T-cell (primary cell): ENCODE measurements at regions not wholly inside any gene's neighbourhood (a gene's known extent, or its start where the extent isn't known, plus 50 kb on each side); places are given as distances from the start of the nearest gene placed in this dataset.

Source experiments
- ATAC-seq, 4 experiments: fragments of 200-7000 bp in 3 of 4; fragments of 150-1000 bp in 1 of 4; cut with Tn5 transposase; replicated peaks in 1 of 4; 1 replicate in 3 of 4; 2 replicates in 1 of 4; pipeline ENCODE4 v1.10.0; 2021; ENCODE audit warnings: moderate library complexity in 3 of 4, mild to moderate bottlenecking in 2 of 4, moderate number of reproducible peaks in 1 of 4
- CTCF ChIA-PET, 2 donors: fragments of 300-600 bp; sonication (Branson Sonifier 250); formaldehyde crosslinking; loops; one replicate each; lab custom pipeline; 2022; ENCODE audit warnings: antibody characterized with exemption in 2 of 2; lab: Charles Lee
- POLR2A ChIA-PET, 2 donors: fragments of 300-600 bp; sonication (Branson Sonifier 250); formaldehyde crosslinking; loops; one replicate each; lab custom pipeline; 2022; ENCODE audit warnings: antibody characterized with exemption in 2 of 2; lab: Charles Lee
- DNase-seq, 35 experiments: peaks; one replicate each; pipeline versions ENCODE4 v3.0.0 to v3.0.0-alpha.2; 2013 to 2023
- H3K27ac ChIP-seq: one replicate; pipeline ENCODE4 v1.5.1; 2013; ENCODE audit warnings: low read length
- H3K27me3 ChIP-seq, 2 experiments: replicated peaks in 1 of 2; 1 replicate in 1 of 2; 2 replicates in 1 of 2; pipeline versions ENCODE4 v1.6.1 to v1.7.0; 2013; ENCODE audit warnings: low read length in 1 of 2, mixed read lengths in 1 of 2; ENCODE audit not compliant: control insufficient read depth in 2 of 2, insufficient read depth in 2 of 2; ENCODE audit errors: extremely low read depth in 1 of 2
- H3K36me3 ChIP-seq, 2 donors: 1 replicate in 1 of 2; 2 replicates in 1 of 2; pipeline versions ENCODE4 v1.6.1 to v1.7.0; 2013; ENCODE audit warnings: low read length in 1 of 2; ENCODE audit not compliant: control insufficient read depth in 2 of 2, insufficient read depth in 1 of 2; ENCODE audit errors: extremely low read depth in 1 of 2
- H3K4me1 ChIP-seq, 2 experiments: 1 replicate in 1 of 2; 2 replicates in 1 of 2; pipeline versions ENCODE4 v1.6.1 to v1.7.0; 2013; ENCODE audit warnings: low read length in 2 of 2, mixed read lengths in 1 of 2; ENCODE audit not compliant: insufficient read depth in 2 of 2, control insufficient read depth in 1 of 2; ENCODE audit errors: extremely low read depth in 1 of 2
- H3K4me3 ChIP-seq, 2 donors: 1 replicate in 1 of 2; 2 replicates in 1 of 2; pipeline versions ENCODE4 v1.5.1 to v1.7.0; 2013; ENCODE audit warnings: mild to moderate bottlenecking in 2 of 2, low read length in 1 of 2, moderate library complexity in 1 of 2; ENCODE audit not compliant: control insufficient read depth in 1 of 2; ENCODE audit errors: extremely low read depth in 1 of 2
- H3K9me3 ChIP-seq: 2 replicates; pipeline ENCODE4 v1.7.0; 2013
- H3K27ac Mint-ChIP-seq, 2 donors: one replicate each; pipeline ENCODE4 v1.8.0; 2020 to 2021; ENCODE audit warnings: mild to moderate bottlenecking in 2 of 2, mixed read lengths in 2 of 2
- H3K27me3 Mint-ChIP-seq, 2 donors: one replicate each; pipeline ENCODE4 v1.8.0; 2021 to 2022; ENCODE audit warnings: mixed read lengths in 2 of 2
- H3K36me3 Mint-ChIP-seq: one replicate; pipeline ENCODE4 v1.8.0; 2021; ENCODE audit warnings: mixed read lengths
- H3K4me1 Mint-ChIP-seq, 3 donors: one replicate each; pipeline ENCODE4 v1.8.0; 2020 to 2022; ENCODE audit warnings: mixed read lengths in 3 of 3, mild to moderate bottlenecking in 1 of 3
- H3K4me3 Mint-ChIP-seq, 3 donors: one replicate each; pipeline ENCODE4 v1.8.0; 2020 to 2022; ENCODE audit warnings: mild to moderate bottlenecking in 3 of 3, mixed read lengths in 3 of 3, moderate library complexity in 3 of 3
- H3K9me3 Mint-ChIP-seq, 3 donors: one replicate each; pipeline ENCODE4 v1.8.0; 2020 to 2022; ENCODE audit warnings: mixed read lengths in 3 of 3
- WGBS: methylation state at CpG from one replicate; pipeline ENCODE4 v1.1.5; 2013; ENCODE audit warnings: missing lambda C conversion rate; ENCODE audit not compliant: insufficient coverage; 5-methylcytosine and 5-hydroxymethylcytosine counted together

DNA sequence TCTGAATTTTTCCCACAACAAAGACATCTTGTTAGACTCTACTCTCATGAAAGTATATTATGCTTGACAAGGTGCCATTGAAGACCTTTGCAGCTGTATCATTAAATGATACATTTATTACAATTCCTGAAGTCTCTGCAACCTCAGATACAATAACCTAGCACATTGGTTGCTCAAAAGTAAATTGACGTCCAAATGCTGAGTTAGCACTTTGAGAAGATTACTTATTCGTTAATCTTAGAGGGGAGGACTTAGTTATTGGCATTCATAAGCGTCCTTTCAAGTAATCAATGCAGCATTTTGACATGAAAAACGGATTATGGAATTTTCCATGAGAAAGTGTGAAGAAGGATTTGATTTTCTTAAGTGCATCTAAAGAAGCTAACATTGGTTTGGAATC lies 151.6 kb downstream of the ARSF start:
- ChIA-PET POLR2A (no interaction called here), CTCF (no interaction called here)
- Histone ChIP-seq H3K36me3 (no peaks in the 10 kb centered on the region), H3K27me3 (no peaks in the 10 kb centered on the region), H3K4me1 (no peaks in the 10 kb centered on the region), H3K27ac (no peak overlapping the region), H3K4me3 (no peak overlapping the region), H3K9me3 (no peaks in the 10 kb centered on the region)
- Mint-ChIP-seq H3K4me3 (no peak overlapping the region), H3K27me3 (peaks cover 4 to 5% of the 10 kb centered on the region in 2 donors), H3K9me3 (peaks cover 8 to 12% (median 9%) of the 10 kb centered on the region in 3 donors), H3K36me3 (no peaks in the 10 kb centered on the region), H3K27ac (no peak overlapping the region), H3K4me1 (no peaks in the 10 kb centered on the region)
- ATAC-seq = no peak
- no peak for DNase-seq
- whole genome bisulfite sequencing = 76% methylated on average over 2 of the region's 4 CpGs

DNA sequence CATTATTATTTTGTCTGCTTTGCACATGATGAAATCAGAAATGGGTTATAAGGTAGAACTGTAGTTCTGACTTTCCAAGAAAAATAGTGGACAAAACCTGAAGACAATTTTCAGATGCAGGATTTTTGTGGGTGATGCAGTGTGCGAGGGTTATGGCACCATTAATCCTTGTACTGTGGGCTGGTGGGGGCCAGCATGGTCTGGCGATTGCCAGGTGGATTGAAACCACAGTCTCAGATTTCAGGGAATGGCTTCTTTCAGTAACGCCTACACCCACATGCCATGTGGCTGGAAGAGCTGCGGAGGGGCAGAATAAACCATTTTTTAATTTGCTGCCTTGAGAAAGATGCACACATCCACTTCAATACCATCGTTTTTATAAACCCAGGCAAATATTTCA lies 150.5 kb downstream of the ARSF start:
- H3K36me3 Mint-ChIP-seq = no peaks in the 10 kb centered on the region
- H3K4me1 Mint-ChIP-seq = no peaks in the 10 kb centered on the region
- POLR2A ChIA-PET = no interaction called here
- H3K27me3 Mint-ChIP-seq = peaks cover 4 to 5% of the 10 kb centered on the region in 2 donors
- no peak overlapping the region for H3K27ac Mint-ChIP-seq
- DNase-seq (no peak), ATAC-seq (no peak)
- Histone ChIP-seq H3K4me1 (no peaks in the 10 kb centered on the region), H3K27ac (no peak overlapping the region), H3K27me3 (no peaks in the 10 kb centered on the region), H3K36me3 (no peaks in the 10 kb centered on the region), H3K9me3 (no peaks in the 10 kb centered on the region), H3K4me3 (no peak overlapping the region)
- CTCF ChIA-PET = no interaction called here
- H3K9me3 Mint-ChIP-seq = peaks cover 4 to 9% (median 7%) of the 10 kb centered on the region in 3 donors
- H3K4me3 Mint-ChIP-seq = no peak overlapping the region
- no CpG with 5 or more reads among the region's 5 CpGs for WGBS

DNA sequence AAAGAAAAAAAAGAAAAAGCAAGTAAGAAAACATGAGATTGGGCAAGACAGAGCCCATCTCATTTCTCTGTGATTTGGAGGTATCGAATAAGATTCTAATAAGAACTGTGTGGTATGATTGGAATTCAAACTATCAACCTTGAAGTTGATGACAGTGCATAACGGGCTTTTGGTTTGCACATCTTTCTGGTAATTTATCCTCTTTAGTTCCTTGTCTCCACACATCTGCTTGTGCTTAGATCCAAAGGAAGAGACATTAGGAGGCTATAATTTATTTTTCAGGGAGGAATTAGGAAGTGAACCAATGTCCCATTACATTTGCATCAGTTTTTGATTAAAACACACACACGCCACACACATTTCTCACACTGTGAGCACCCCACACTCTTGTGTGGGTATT lies 149.9 kb downstream of the ARSF start:
- Mint-ChIP-seq H3K4me1 (no peaks in the 10 kb centered on the region), H3K4me3 (no peak overlapping the region), H3K27ac (no peak overlapping the region), H3K36me3 (no peaks in the 10 kb centered on the region), H3K9me3 (peaks cover 0 to 5% (median 3%) of the 10 kb centered on the region in 3 donors), H3K27me3 (peaks cover 4 to 5% of the 10 kb centered on the region in 2 donors)
- H3K4me1 ChIP-seq = no peaks in the 10 kb centered on the region
- ATAC-seq (no peak), DNase-seq (no peak)
- no peaks in the 10 kb centered on the region for H3K36me3 ChIP-seq
- WGBS = 80% methylated on average over 1 of the region's 3 CpGs
- ChIA-PET POLR2A (no interaction called here), CTCF (no interaction called here)
- H3K27ac ChIP-seq = no peak overlapping the region
- H3K9me3 ChIP-seq = no peaks in the 10 kb centered on the region
- H3K4me3 ChIP-seq = no peak overlapping the region
- no peaks in the 10 kb centered on the region for H3K27me3 ChIP-seq

DNA sequence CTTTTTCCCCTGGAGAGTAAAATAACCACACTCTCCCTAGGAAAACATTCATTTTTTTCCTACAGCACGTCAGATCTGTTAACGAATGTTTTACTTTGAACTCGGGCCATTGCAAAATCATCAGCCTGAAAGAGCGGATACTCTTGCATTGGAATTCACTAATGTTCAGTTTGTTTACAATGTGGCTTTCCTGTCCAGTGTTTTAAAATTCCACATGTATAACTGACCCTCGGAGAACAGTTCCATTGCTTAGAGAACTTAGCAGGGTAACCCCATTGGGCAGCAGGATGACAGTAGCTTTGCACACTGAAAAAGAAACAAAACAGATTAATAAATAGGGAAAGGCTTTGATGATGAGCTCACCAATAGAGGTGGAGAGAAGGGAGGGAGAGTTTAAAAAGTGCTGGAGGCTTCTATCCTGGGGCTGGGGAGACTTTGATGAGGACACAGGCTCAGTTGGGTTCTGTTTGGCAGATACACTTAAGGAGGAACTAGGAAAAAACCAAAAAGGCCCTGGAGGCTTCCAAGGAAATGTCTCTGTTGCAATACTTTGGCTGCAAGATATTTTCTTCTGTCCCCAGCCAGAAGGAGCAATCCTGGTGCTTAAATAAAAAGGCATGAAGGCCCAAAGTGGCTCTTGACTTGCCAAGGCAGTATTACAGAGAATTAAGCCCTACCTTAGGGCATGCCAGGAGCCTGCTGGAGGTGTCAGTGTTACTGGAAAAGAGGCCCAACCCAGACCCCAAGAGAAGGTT lies 143.1 kb downstream of the ARSF start:
- Mint-ChIP-seq H3K4me1 (no peaks in the 10 kb centered on the region), H3K36me3 (no peaks in the 10 kb centered on the region), H3K4me3 (no peak overlapping the region), H3K27me3 (no peaks in the 10 kb centered on the region), H3K9me3 (peaks cover 0 to 5% (median 3%) of the 10 kb centered on the region in 3 donors), H3K27ac (no peak overlapping the region)
- ChIA-PET CTCF (no interaction called here), POLR2A (no interaction called here)
- Histone ChIP-seq H3K27me3 (no peaks in the 10 kb centered on the region), H3K4me1 (no peaks in the 10 kb centered on the region), H3K36me3 (no peaks in the 10 kb centered on the region), H3K27ac (no peak overlapping the region), H3K9me3 (no peaks in the 10 kb centered on the region), H3K4me3 (no peak overlapping the region)
- DNase-seq (no peak), ATAC-seq (no peak)
- WGBS = no CpG with 5 or more reads among the region's 5 CpGs

DNA sequence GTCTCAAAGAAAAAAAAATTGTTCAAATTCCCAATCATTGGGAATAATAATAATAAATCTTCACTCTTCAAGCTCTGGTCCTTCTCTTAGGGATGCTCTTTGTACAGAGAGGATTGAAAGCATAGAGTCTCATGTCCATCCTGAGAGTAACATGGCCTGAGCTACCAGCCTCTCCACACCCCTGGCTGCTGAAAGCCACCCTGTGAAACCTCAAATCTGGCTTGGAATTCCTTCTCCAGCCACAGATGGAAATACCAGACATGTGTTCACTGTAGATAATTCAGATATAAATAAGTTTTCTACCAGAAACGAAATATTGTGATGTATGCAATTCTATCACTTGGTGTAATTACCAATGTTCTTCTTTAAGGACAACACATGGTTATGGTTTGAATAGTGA lies 140.6 kb downstream of the ARSF start:
- H3K4me1 ChIP-seq = no peaks in the 10 kb centered on the region
- DNase-seq = no peak
- no peak for ATAC-seq
- no peak overlapping the region for H3K27ac ChIP-seq
- Mint-ChIP-seq H3K27ac (no peak overlapping the region), H3K27me3 (no peaks in the 10 kb centered on the region), H3K4me1 (no peaks in the 10 kb centered on the region), H3K4me3 (no peak overlapping the region), H3K9me3 (peaks cover 0 to 5% (median 3%) of the 10 kb centered on the region in 3 donors), H3K36me3 (no peaks in the 10 kb centered on the region)
- ChIA-PET POLR2A (no interaction called here), CTCF (no interaction called here)
- no peaks in the 10 kb centered on the region for H3K9me3 ChIP-seq
- H3K36me3 ChIP-seq = no peaks in the 10 kb centered on the region
- no peak overlapping the region for H3K4me3 ChIP-seq
- no CpG with 5 or more reads among the region's 1 CpG for WGBS
- no peaks in the 10 kb centered on the region for H3K27me3 ChIP-seq

DNA sequence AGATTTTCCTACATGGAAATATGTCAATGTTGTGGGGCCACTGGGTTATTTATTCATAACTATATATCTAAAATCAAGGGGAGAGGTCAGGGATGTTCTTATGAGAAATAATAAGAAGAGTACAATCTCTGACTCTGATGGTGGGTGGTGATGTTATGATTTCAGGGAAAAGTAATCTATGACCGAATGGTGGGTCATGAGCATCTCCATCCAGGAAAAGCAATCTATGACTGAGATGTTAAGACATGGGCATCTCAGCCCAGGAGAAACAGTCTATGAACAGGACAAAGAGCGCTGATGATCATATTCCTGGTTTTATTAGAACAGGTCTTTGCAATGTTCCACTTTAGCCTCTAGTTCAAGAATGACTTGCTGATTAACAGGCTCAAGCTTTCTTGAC lies 137.1 kb downstream of the ARSF start:
- no peaks in the 10 kb centered on the region for H3K36me3 ChIP-seq
- ChIA-PET POLR2A (no interaction called here), CTCF (no interaction called here)
- Mint-ChIP-seq H3K27ac (no peak overlapping the region), H3K27me3 (no peaks in the 10 kb centered on the region), H3K9me3 (peaks cover 0 to 5% (median 0%) of the 10 kb centered on the region in 3 donors), H3K4me3 (no peak overlapping the region), H3K4me1 (no peaks in the 10 kb centered on the region), H3K36me3 (no peaks in the 10 kb centered on the region)
- DNase-seq (no peak), ATAC-seq (no peak)
- H3K4me1 ChIP-seq = no peaks in the 10 kb centered on the region
- H3K27me3 ChIP-seq = peaks cover 0 to 2% of the 10 kb centered on the region in 2 experiments
- H3K4me3 ChIP-seq = no peak overlapping the region
- no peaks in the 10 kb centered on the region for H3K9me3 ChIP-seq
- no CpG with 5 or more reads among the region's 2 CpGs for WGBS
- no peak overlapping the region for H3K27ac ChIP-seq
